Nephron (organoid): ENCODE measurements at regions not wholly inside any gene's neighbourhood (a gene's known extent, or its start where the extent isn't known, plus 50 kb on each side); places are given as distances from the start of the nearest gene placed in this dataset.
A peak's percentile ranks its signal among the peaks of the same experiment; 100 is the strongest.

Experiments
- H3K27ac Mint-ChIP-seq, 3 experiments: 2 replicates each; pipeline ENCODE4 v1.8.0; 2020; ENCODE audit warnings: mixed read lengths in 3 of 3, mild to moderate bottlenecking in 2 of 3, moderate library complexity in 1 of 3
- H3K27me3 Mint-ChIP-seq: 2 replicates; pipeline ENCODE4 v1.8.0; 2021; ENCODE audit warnings: low read depth, mild to moderate bottlenecking, moderate library complexity, mixed read lengths
- H3K36me3 Mint-ChIP-seq: 2 replicates; pipeline ENCODE4 v1.8.0; 2020; ENCODE audit warnings: low read depth, mixed read lengths
- H3K4me1 Mint-ChIP-seq: 2 replicates; pipeline ENCODE4 v1.8.0; 2020; ENCODE audit warnings: mixed read lengths
- H3K4me3 Mint-ChIP-seq, 3 experiments: 2 replicates each; pipeline ENCODE4 v1.8.0; 2020; ENCODE audit warnings: mild to moderate bottlenecking in 3 of 3, mixed read lengths in 3 of 3, moderate library complexity in 2 of 3
- H3K9me3 Mint-ChIP-seq: 2 replicates; pipeline ENCODE4 v1.8.0; 2020; ENCODE audit warnings: mixed read lengths
- TF ChIP-seq, protein P1 (sequence below), 3 experiments: fragments of 200-600 bp; sonication (generic); IDR thresholded peaks; one replicate each; pipeline ENCODE4 v1.5.0; 2021; ENCODE audit warnings: antibody characterized with exemption in 3 of 3; ENCODE audit not compliant: unreplicated experiment in 3 of 3

DNA sequence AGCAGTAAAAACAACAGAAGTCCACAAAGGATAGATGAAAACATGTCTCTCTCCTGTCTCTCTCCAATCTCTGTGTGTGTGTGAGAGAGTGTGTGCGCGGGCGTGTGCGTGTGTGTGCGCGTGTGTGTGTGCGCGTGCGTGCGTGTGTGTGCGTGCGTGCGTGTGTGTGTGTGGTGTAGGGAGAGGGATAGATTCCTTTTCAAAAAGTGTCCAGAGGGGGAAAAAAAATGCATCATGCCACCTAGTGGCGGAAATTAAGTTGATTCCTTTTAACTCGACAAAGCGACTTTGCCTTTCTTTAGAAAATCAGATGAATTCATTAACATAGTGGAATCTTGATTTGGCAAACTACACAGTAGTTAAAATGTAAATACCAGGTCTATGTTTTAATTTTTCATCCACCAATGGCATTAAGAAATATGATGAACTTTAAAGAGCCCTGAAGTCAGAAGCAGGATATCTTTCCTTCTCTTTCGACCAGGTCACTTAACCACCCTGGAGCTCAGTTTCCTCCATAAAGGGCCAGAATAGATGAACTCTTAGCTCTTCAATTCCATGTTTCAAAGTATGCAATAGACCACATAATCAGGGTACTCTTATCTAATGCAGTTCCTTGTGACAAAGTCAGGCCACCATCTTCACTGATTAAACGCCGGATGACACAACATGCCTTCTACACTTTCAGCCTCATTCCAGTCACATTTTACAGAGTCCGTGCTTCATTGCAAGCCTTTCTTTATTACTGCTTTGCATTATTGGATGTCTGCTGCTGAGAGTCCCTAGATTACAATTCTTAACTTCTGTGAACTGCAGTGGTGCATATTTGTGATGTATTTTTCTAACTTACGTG, 162.8 kb downstream of the FBXO8 start:
- Mint-ChIP-seq H3K36me3 (no peaks in the 10 kb centered on the region), H3K9me3 (no peaks in the 10 kb centered on the region), H3K27me3 (peaks cover 53% of the 10 kb centered on the region), H3K4me1 (no peaks in the 10 kb centered on the region), H3K4me3 (peak overlapping the region; percentile 80 to 87 (median 83)), H3K27ac (peak overlapping the region in 1 of 3 experiments; percentile 19)
- TF ChIP-seq, protein P1, sequence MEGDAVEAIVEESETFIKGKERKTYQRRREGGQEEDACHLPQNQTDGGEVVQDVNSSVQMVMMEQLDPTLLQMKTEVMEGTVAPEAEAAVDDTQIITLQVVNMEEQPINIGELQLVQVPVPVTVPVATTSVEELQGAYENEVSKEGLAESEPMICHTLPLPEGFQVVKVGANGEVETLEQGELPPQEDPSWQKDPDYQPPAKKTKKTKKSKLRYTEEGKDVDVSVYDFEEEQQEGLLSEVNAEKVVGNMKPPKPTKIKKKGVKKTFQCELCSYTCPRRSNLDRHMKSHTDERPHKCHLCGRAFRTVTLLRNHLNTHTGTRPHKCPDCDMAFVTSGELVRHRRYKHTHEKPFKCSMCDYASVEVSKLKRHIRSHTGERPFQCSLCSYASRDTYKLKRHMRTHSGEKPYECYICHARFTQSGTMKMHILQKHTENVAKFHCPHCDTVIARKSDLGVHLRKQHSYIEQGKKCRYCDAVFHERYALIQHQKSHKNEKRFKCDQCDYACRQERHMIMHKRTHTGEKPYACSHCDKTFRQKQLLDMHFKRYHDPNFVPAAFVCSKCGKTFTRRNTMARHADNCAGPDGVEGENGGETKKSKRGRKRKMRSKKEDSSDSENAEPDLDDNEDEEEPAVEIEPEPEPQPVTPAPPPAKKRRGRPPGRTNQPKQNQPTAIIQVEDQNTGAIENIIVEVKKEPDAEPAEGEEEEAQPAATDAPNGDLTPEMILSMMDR (IDR thresholded peaks at IDR 0.05; ENCODE audit: unreplicated experiment in 3 of 3): peak; percentile 51 to 57 (median 55)

DNA sequence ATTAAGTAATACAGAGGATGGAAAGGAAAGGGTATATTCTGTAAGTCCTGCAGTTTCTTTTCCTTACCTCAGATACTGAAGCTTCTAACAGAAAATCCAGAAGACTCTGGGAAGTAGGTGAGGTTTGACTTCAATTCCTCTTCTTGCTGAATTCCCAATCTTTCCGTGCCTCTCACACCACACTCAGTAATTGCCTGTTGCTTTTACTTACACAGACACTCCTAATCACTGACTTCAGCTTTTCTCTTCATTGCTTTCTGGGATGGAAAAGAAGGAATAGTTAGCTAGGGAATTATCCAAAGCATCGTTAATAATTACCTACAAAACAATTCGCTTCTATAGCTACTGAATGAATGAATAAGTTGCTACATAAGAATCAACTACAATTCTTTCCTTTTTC, 163.6 kb downstream of the FBXO8 start:
- TF ChIP-seq, protein P1 (IDR thresholded peaks at IDR 0.05; ENCODE audit: unreplicated experiment in 3 of 3): no peak
- Mint-ChIP-seq H3K9me3 (no peaks in the 10 kb centered on the region), H3K36me3 (no peaks in the 10 kb centered on the region), H3K27ac (no peak overlapping the region), H3K27me3 (peaks cover 48% of the 10 kb centered on the region), H3K4me1 (no peaks in the 10 kb centered on the region), H3K4me3 (peak overlapping the region; percentile 80 to 87 (median 83))

DNA sequence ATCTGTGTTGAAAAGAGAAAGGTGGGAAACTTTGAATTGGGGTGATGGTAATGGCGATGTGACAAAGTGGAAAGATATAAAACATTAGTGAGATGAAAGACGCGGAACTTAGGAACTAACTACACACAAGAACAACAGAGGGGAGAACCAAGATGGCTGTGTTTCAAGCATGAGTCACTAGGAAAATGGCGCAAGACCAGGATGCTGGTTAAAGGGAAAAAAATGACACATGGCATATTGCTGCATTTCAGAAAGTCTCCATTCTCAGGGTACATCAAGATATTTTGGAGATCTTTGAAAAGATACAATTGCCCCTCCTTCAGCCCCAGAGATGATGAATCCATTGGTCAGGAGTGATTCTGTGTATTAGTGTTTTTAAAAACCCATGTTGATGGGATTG, 164.4 kb downstream of the FBXO8 start:
- no peak overlapping the region for H3K4me3 Mint-ChIP-seq
- no peak overlapping the region for H3K27ac Mint-ChIP-seq
- TF ChIP-seq, protein P1 (IDR thresholded peaks at IDR 0.05; ENCODE audit: unreplicated experiment in 3 of 3): no peak
- no peaks in the 10 kb centered on the region for H3K36me3 Mint-ChIP-seq
- H3K4me1 Mint-ChIP-seq: no peaks in the 10 kb centered on the region
- peaks cover 44% of the 10 kb centered on the region for H3K27me3 Mint-ChIP-seq
- no peaks in the 10 kb centered on the region for H3K9me3 Mint-ChIP-seq

DNA sequence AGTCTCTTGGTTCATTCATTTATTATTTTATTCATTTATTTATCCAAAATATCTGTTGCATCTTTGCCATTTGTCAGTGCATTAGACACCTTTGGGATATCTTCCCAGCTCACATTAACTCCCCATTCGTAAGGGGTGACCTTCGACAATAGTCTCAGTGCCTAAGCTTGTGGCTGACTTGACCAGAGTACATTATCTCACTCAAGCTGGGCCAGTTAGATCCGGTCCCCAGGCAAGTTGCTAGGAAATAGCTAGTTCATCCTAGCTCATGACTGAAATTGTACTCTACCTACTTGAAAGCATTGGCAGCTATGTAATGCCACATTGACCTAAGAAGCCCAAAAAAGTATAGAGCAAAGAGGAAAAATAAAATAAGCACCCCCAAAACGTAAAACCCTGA, 165.3 kb downstream of the FBXO8 start:
- TF ChIP-seq, protein P1 (IDR thresholded peaks at IDR 0.05; ENCODE audit: unreplicated experiment in 3 of 3): no peak
- no peak overlapping the region for H3K4me3 Mint-ChIP-seq
- no peaks in the 10 kb centered on the region for H3K36me3 Mint-ChIP-seq
- H3K4me1 Mint-ChIP-seq: no peaks in the 10 kb centered on the region
- H3K27ac Mint-ChIP-seq: no peak overlapping the region
- H3K27me3 Mint-ChIP-seq: peaks cover 43% of the 10 kb centered on the region
- no peaks in the 10 kb centered on the region for H3K9me3 Mint-ChIP-seq

GRCh38 chr4:174117445-174117844, 166.0 kb downstream of the FBXO8 start:
- Mint-ChIP-seq H3K27ac (no peak overlapping the region), H3K4me3 (no peak overlapping the region), H3K27me3 (peaks cover 36% of the 10 kb centered on the region), H3K36me3 (no peaks in the 10 kb centered on the region), H3K4me1 (no peaks in the 10 kb centered on the region), H3K9me3 (no peaks in the 10 kb centered on the region)
- TF ChIP-seq, protein P1 (IDR thresholded peaks at IDR 0.05; ENCODE audit: unreplicated experiment in 3 of 3): no peak

DNA sequence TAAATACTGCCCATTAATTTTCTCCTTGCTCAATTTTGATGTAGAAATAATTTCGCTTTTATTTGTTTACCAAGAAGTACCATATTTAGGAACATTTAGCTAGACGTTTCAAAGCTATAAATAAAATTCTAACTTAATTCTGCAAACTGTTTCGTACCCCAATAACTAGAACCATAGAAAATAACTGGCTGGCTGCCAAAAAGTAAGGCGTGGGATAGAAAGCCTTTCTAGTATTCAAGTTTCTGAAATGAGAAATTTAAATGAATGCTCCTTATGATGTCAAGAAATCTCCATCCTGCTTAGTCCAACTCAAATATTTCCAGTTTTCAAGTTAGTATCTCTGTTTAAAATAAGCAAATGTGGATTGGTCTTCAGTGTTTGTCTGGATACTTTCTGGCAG, 167.4 kb downstream of the FBXO8 start:
- H3K9me3 Mint-ChIP-seq: no peaks in the 10 kb centered on the region
- H3K4me1 Mint-ChIP-seq: no peaks in the 10 kb centered on the region
- no peak overlapping the region for H3K4me3 Mint-ChIP-seq
- H3K27me3 Mint-ChIP-seq: peaks cover 38% of the 10 kb centered on the region
- TF ChIP-seq, protein P1 (IDR thresholded peaks at IDR 0.05; ENCODE audit: unreplicated experiment in 3 of 3): no peak
- H3K27ac Mint-ChIP-seq: no peak overlapping the region
- no peaks in the 10 kb centered on the region for H3K36me3 Mint-ChIP-seq
